Glutamatergic neuron (in vitro differentiated cells): ENCODE measurements at regions not wholly inside any gene's neighbourhood (a gene's known extent, or its start where the extent isn't known, plus 50 kb on each side); places are given as distances from the start of the nearest gene placed in this dataset.

ENCODE experiments used
- DNase-seq: peaks from one replicate; pipeline ENCODE4 v3.0.0; 2022
- H3K27ac Mint-ChIP-seq: one replicate; pipeline ENCODE4 v1.8.0; 2020; ENCODE audit warnings: mild to moderate bottlenecking, mixed read lengths, inconsistent platforms; ENCODE audit not compliant: unreplicated experiment
- H3K27me3 Mint-ChIP-seq: one replicate; pipeline ENCODE4 v1.8.0; 2020; ENCODE audit warnings: mild to moderate bottlenecking, moderate library complexity, mixed read lengths, inconsistent platforms; ENCODE audit not compliant: unreplicated experiment
- H3K36me3 Mint-ChIP-seq: one replicate; pipeline ENCODE4 v1.8.0; 2020; ENCODE audit warnings: mild to moderate bottlenecking, mixed read lengths, inconsistent platforms; ENCODE audit not compliant: unreplicated experiment
- H3K4me1 Mint-ChIP-seq: one replicate; pipeline ENCODE4 v1.8.0; 2020; ENCODE audit warnings: mild to moderate bottlenecking, low read depth, mixed read lengths, inconsistent platforms; ENCODE audit not compliant: unreplicated experiment
- H3K4me3 Mint-ChIP-seq: one replicate; pipeline ENCODE4 v1.8.0; 2020; ENCODE audit warnings: mild to moderate bottlenecking, mixed read lengths, inconsistent platforms; ENCODE audit not compliant: unreplicated experiment
- H3K9me3 Mint-ChIP-seq: one replicate; pipeline ENCODE4 v1.8.0; 2020; ENCODE audit warnings: mild to moderate bottlenecking, moderate library complexity, mixed read lengths, inconsistent platforms; ENCODE audit not compliant: unreplicated experiment
- CTCF ChIP-seq: fragments of 200-600 bp; sonication (generic); IDR thresholded peaks from one replicate; pipeline ENCODE4 v1.5.0; 2021; ENCODE audit not compliant: partially characterized antibody, unreplicated experiment

DNA sequence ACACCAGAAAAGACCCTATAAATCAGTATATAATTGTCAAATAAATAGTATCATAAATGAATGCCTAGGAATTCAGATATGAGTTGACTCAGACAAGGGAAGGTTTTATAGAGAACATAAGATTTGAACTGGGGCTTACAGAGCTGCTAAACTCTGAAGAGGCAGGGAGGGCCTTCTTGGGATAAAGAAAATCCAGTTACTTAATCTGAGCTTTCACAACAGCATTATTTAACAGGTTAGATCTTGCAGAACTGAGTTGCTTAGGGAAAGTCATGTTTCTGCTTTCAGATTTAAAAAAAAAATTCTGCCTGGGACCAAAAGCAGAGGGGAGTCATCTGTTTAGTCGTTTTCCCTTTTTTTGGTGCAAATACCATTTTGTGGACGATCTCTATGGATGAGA, 594.8 kb upstream of the FZD8 start:
- Mint-ChIP-seq H3K4me3 (no peak overlapping the region), H3K27ac (no peak overlapping the region), H3K9me3 (no peaks in the 10 kb centered on the region), H3K27me3 (no peaks in the 10 kb centered on the region), H3K36me3 (no peaks in the 10 kb centered on the region), H3K4me1 (no peaks in the 10 kb centered on the region)
- no peak for TF ChIP-seq CTCF
- no peak for DNase-seq

DNA sequence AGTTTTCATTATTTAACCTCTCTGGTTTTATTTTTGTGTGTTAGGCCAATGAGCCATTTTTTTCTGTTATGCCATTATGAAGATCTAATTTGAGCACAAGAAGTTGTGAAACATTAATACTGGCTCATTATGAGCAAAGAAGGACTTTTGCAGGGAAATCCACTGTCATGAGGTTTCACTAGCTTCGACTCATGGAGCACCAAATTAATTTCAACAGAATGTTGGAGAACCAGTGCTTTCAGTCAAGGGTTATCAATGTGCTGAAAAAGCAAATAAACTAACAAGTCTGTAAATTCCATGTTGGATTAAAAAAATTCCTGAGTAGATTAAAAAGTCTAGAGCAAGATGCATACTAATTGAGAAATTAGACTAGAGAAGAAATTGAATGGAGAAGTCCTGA, 594.2 kb upstream of the FZD8 start:
- H3K9me3 Mint-ChIP-seq = no peaks in the 10 kb centered on the region
- H3K27me3 Mint-ChIP-seq = no peaks in the 10 kb centered on the region
- TF ChIP-seq CTCF = no peak
- H3K4me3 Mint-ChIP-seq = no peak overlapping the region
- DNase-seq = no peak
- H3K36me3 Mint-ChIP-seq = no peaks in the 10 kb centered on the region
- H3K27ac Mint-ChIP-seq = no peak overlapping the region
- H3K4me1 Mint-ChIP-seq = no peaks in the 10 kb centered on the region

GRCh38 chr10:36232935-36233334, 590.8 kb upstream of the FZD8 start:
- no peak overlapping the region for H3K4me3 Mint-ChIP-seq
- H3K9me3 Mint-ChIP-seq = no peaks in the 10 kb centered on the region
- no peak for DNase-seq
- no peaks in the 10 kb centered on the region for H3K27me3 Mint-ChIP-seq
- H3K27ac Mint-ChIP-seq = no peak overlapping the region
- no peaks in the 10 kb centered on the region for H3K36me3 Mint-ChIP-seq
- TF ChIP-seq CTCF = no peak
- no peaks in the 10 kb centered on the region for H3K4me1 Mint-ChIP-seq

GRCh38 chr10:36224431-36224985, 582.4 kb upstream of the FZD8 start:
- Mint-ChIP-seq H3K9me3 (peaks cover 1% of the 10 kb centered on the region), H3K36me3 (no peaks in the 10 kb centered on the region), H3K27me3 (no peaks in the 10 kb centered on the region), H3K27ac (no peak overlapping the region), H3K4me3 (no peak overlapping the region), H3K4me1 (peaks cover 4% of the 10 kb centered on the region)
- DNase-seq = no peak
- no peak for TF ChIP-seq CTCF

DNA sequence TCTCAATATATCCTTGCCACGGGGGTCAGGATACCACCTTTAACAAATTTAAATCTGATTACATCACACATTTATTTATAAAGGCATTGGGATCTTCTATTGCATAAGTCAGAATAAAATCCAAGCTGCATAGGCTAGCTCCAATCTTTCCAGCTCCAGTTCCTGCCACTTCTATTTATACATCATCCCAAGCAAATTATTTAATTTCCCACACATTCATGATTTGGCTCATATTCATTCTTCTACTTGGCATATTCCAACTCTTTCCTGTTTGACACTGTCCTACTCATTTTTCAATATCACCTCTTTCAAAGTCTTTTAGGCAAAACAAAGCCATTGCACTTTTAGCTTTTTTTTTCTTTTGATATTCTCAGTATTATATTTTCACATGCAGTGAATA, 579.0 kb upstream of the FZD8 start:
- Mint-ChIP-seq H3K9me3 (no peaks in the 10 kb centered on the region), H3K27me3 (no peaks in the 10 kb centered on the region), H3K27ac (no peak overlapping the region), H3K36me3 (no peaks in the 10 kb centered on the region), H3K4me1 (peaks cover 4% of the 10 kb centered on the region), H3K4me3 (no peak overlapping the region)
- DNase-seq = no peak
- no peak for TF ChIP-seq CTCF
